Stimulated activated CD4-positive, alpha-beta T cell treated with anti-CD3 and anti-CD28 coated beads, Interleukin-4, amount 100 ng/mL, for 48 hours (primary cell): ENCODE measurements at regions not wholly inside any gene's neighbourhood (a gene's known extent, or its start where the extent isn't known, plus 50 kb on each side); places are given as distances from the start of the nearest gene placed in this dataset.
"Not testable (repeated sequence)": the region's sequence is repeated elsewhere in the genome, so short reads cannot be mapped to it uniquely, and the experiment has no call there.

Experiments
- DNase-seq, 2 donors: peaks; one replicate each; pipeline ENCODE4 v3.0.0-alpha.2; 2020; ENCODE audit warnings: low read depth in 2 of 2

GRCh38 chr9:97103613-97104383, 64.9 kb upstream of the CTSV start:
- not testable (repeated sequence) for DNase-seq

DNA sequence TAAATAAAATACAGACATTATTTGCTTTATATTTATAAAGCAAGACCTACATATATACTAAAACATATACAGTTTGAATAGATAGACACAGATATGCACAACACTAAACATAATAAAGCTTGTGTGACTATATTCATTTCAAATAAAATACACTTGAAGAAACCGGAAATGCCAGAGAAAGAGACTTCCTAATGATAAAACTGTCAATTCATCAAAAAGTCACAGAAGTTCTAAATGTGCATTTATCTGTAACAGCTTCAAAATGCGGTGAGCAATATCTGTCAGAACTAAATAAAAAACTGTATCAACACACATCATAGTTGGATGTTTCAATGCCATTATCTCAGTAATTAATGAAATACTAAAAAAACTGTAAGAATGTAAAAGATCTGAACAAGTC, 60.6 kb upstream of the CTSV start:
- DNase-seq = not testable (repeated sequence)

GRCh38 chr9:97096793-97097192, 57.9 kb upstream of the CTSV start:
- no peak for DNase-seq

GRCh38 chr9:97089361-97089760, 50.4 kb upstream of the CTSV start:
- not testable (repeated sequence) for DNase-seq
